ENCODE measurements at regions not wholly inside any gene's neighbourhood (a gene's known extent, or its start where the extent isn't known, plus 50 kb on each side); places are given as distances from the start of the nearest gene placed in this dataset.

- Histone ChIP-seq H3K27ac (ENCODE audit: low read depth, low read length) (no peak overlapping the region), H3K4me2 (ENCODE audit: insufficient read depth in 1 of 2, low read depth in 2 of 2, low read length in 2 of 2) (no peak overlapping the region), H3K79me1 (ENCODE audit: low read depth, low read length) (no peaks in the 10 kb centered on the region; the same call in 1 of the 2 replicates), H3K27me3 (replicated peaks in 1 of 4; ENCODE audit: control insufficient read depth in 3 of 4, extremely low read depth in 1 of 4, insufficient read depth in 3 of 4, low read length in 3 of 4) (no peaks in the 10 kb centered on the region), H4K20me1 (replicated peaks in 1 of 2; ENCODE audit: control insufficient read depth in 1 of 2, insufficient read depth in 2 of 2, low read length in 2 of 2) (no peaks in the 10 kb centered on the region), H2BK15ac (ENCODE audit: low read length) (no peak overlapping the region), H3K4me3 (ENCODE audit: extremely low read depth in 1 of 4, insufficient read depth in 2 of 4, low read depth in 3 of 4, low read length in 4 of 4) (no peak overlapping the region), H2AFZ (ENCODE audit: low read length) (no peak overlapping the region), H3K56ac (replicated peaks; ENCODE audit: insufficient read length, low read depth, low read length) (no peak overlapping the region), H4K8ac (ENCODE audit: extremely low read depth, insufficient read depth, low read length) (no peak overlapping the region), H3K23me2 (ENCODE audit: low read depth, low read length) (no peaks in the 10 kb centered on the region), H4K91ac (replicated peaks; ENCODE audit: insufficient read length, low read length) (no peak overlapping the region), H3K36me3 (ENCODE audit: control insufficient read depth in 2 of 4, insufficient read depth in 4 of 4, low read length in 3 of 4) (peaks cover 0 to under 1% (median 0%) of the 10 kb centered on the region in 4 experiments; a peak in 1 of 8 replicates), H2BK5ac (ENCODE audit: low read depth, low read length) (no peak overlapping the region), H4K5ac (ENCODE audit: insufficient read length, low read depth, low read length) (no peak overlapping the region), H2BK20ac (ENCODE audit: low read length) (no peak overlapping the region), H3K23ac (ENCODE audit: insufficient read length) (no peak overlapping the region), H2AK5ac (ENCODE audit: low read depth, low read length) (no peak overlapping the region), H2BK12ac (ENCODE audit: low read depth, low read length) (no peak overlapping the region), H3K4me1 (replicated peaks in 1 of 4; ENCODE audit: control insufficient read depth in 3 of 4, insufficient read depth in 4 of 4, low read length in 3 of 4) (no peaks in the 10 kb centered on the region), H3K79me2 (ENCODE audit: control insufficient read depth in 1 of 2, insufficient read depth in 2 of 2, low read length in 2 of 2) (no peaks in the 10 kb centered on the region), H3K14ac (ENCODE audit: insufficient read length) (no peak overlapping the region), H2BK120ac (replicated peaks; ENCODE audit: low read depth, low read length) (no peak overlapping the region), H3K9me3 (ENCODE audit: insufficient read depth in 2 of 2, low read depth in 1 of 2, low read length in 1 of 2) (no peaks in the 10 kb centered on the region), H3K9ac (replicated peaks in 1 of 4; ENCODE audit: extremely low read depth in 1 of 4, low read depth in 3 of 4, low read length in 3 of 4) (no peak overlapping the region), H3K4ac (replicated peaks; ENCODE audit: insufficient read length, low read depth, low read length) (no peak overlapping the region), H3K18ac (ENCODE audit: extremely low read depth, low read length) (no peak overlapping the region)
- 96% methylated on average over 5 of the region's 5 CpGs; no CpG with 5 or more reads in 1 of the 2 experiments for WGBS, 2 experiments (ENCODE audit: extremely low coverage in 1 of 2, insufficient coverage in 1 of 2, insufficient read length in 1 of 2, insufficient replicate concordance in 2 of 2, low coverage in 1 of 2, low lambda C conversion rate in 2 of 2, missing lambda C conversion rate in 1 of 2)
- ChIA-PET POLR2A (ENCODE audit: partially characterized antibody) (interaction anchor here (1.0 kb wide), 1 partner anchor 49 kb away, joined by 3 read pairs; no protein-coding TSS in a partner anchor), CTCF (ENCODE audit: partially characterized antibody) (interaction anchor here (1.3 to 5.4 kb wide), 4 partner anchors 13 to 140 kb away, joined by 3 to 49 read pairs (median 27); no protein-coding TSS in a partner anchor)
- no peak for TF ChIP-seq MAFK (IDR thresholded peaks at IDR 0.05; ENCODE audit: low read depth, low read length)
- no peak for TF ChIP-seq NRF1 (IDR thresholded peaks at IDR 0.05; ENCODE audit: low read depth, low read length)
- no peak for TF ChIP-seq RFX5 (IDR thresholded peaks at IDR 0.05; ENCODE audit: borderline replicate concordance, low read depth, low read length)
- no peak for TF ChIP-seq EZH2 (IDR thresholded peaks at IDR 0.05; ENCODE audit: low read depth, low read length, severe bottlenecking)
- TF ChIP-seq CBX8 (IDR thresholded peaks at IDR 0.05; ENCODE audit: borderline replicate concordance, low read depth, low read length) = no peak
- TF ChIP-seq RAD21 (IDR thresholded peaks at IDR 0.05 in 1 of 2, conservative IDR thresholded peaks at IDR 0.05 in 1 of 2; ENCODE audit: low read depth in 2 of 2, low read length in 2 of 2) = no peak
- no peak for TF ChIP-seq RNF2 (IDR thresholded peaks at IDR 0.05; ENCODE audit: borderline replicate concordance, low read depth, low read length, missing control alignments, poor library complexity, severe bottlenecking)
- FAIRE-seq = no peak
- DNase-seq (ENCODE audit: low read depth in 1 of 2, low spot score in 2 of 2) = no peak
These were observed 120.8 kb upstream of the PZP start for GRCh38 chr12:9329019-9329418.
